ENCODE measurements at regions not wholly inside any gene's neighbourhood (a gene's known extent, or its start where the extent isn't known, plus 50 kb on each side); places are given as distances from the start of the nearest gene placed in this dataset.

DNA sequence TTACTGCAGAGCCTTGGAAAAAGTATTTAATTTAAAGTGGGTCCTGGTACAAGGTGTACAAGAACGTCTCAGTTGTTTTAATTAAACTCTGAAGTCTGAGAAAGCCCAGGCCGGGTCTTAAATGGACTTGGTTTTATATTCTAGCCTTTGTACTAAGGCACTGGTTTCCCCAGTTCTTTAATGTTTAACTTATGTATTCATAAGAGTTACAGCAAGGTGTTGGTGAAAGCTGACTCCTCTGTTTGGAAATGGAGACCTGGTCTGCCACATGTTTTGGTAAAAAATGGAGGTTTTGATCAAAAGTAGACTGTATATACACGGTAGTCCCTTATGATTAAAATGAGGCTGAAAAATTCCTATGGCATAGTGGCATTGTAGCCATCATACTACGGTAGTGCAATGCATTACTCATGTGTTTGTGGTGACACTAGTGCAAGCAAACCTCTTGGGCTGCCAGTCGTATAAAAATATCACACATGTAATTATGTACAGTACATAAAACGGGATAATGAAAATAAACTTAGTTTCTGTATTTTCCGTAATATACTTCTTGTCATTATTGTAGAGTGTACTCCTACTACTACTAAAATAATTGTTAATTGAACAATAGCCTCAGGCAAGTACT is 883.4 kb upstream of the SPRY2 start:
- Histone ChIP-seq H3K27me3 (ENCODE audit: insufficient read depth, poor library complexity, severe bottlenecking) (no peaks in the 10 kb centered on the region), H3K27ac (replicated peaks) (no peak overlapping the region), H3K4me3 (replicated peaks; ENCODE audit: insufficient read depth, low read length) (no peak overlapping the region)
- TF ChIP-seq GABPA (IDR thresholded peaks at IDR 0.05; ENCODE audit: low read depth) (no peak), REST (IDR thresholded peaks at IDR 0.05; ENCODE audit: insufficient replicate concordance, low read depth) (no peak), CTCF (IDR thresholded peaks at IDR 0.05; ENCODE audit: insufficient read depth, low read length) (no peak), POLR2AphosphoS5 (IDR thresholded peaks at IDR 0.05; ENCODE audit: low read depth) (no peak)
- DNase-seq (ENCODE audit: low read depth in 1 of 2, low spot score in 1 of 2): no peak

GRCh38 chr13:81223778-81224177 is 882.9 kb upstream of the SPRY2 start:
- Histone ChIP-seq H3K27ac (replicated peaks) (no peak overlapping the region), H3K4me3 (replicated peaks; ENCODE audit: insufficient read depth, low read length) (no peak overlapping the region)
- no peak for TF ChIP-seq POLR2AphosphoS5 (IDR thresholded peaks at IDR 0.05; ENCODE audit: low read depth)
- TF ChIP-seq GABPA (IDR thresholded peaks at IDR 0.05; ENCODE audit: low read depth): no peak
- TF ChIP-seq SPI1 (IDR thresholded peaks at IDR 0.05; ENCODE audit: borderline replicate concordance, low read depth): no peak
- TF ChIP-seq REST (IDR thresholded peaks at IDR 0.05; ENCODE audit: insufficient replicate concordance, low read depth): no peak
- TF ChIP-seq CTCF (IDR thresholded peaks at IDR 0.05; ENCODE audit: insufficient read depth, low read length): no peak

DNA sequence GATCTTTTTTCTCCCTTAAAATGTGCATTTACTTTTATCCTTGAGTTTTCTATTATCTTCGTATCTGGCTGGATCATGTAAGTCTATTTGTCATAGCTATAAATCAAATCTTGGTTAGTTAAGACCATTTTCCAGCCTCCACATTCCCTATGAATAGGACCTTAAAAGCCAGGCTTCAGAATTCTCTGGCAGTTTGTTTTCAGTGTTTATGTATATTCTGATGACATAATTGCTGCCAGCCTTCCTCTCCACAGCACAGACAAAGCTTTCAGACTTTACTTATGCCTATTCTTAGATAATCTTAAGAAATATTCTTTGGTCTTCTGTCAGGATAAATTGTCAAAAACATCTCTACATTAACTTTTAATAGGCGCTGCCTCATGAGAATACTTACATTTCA is 870.8 kb upstream of the SPRY2 start:
- no peak overlapping the region for H3K27ac ChIP-seq (replicated peaks)
- no peak for DNase-seq (ENCODE audit: low read depth in 1 of 2, low spot score in 1 of 2)
- H3K27me3 ChIP-seq (ENCODE audit: insufficient read depth, poor library complexity, severe bottlenecking): no peaks in the 10 kb centered on the region
- no peak overlapping the region for H3K4me3 ChIP-seq (replicated peaks; ENCODE audit: insufficient read depth, low read length)
- TF ChIP-seq SPI1 (IDR thresholded peaks at IDR 0.05; ENCODE audit: borderline replicate concordance, low read depth) (no peak), REST (IDR thresholded peaks at IDR 0.05; ENCODE audit: insufficient replicate concordance, low read depth) (no peak), POLR2AphosphoS5 (IDR thresholded peaks at IDR 0.05; ENCODE audit: low read depth) (no peak), GABPA (IDR thresholded peaks at IDR 0.05; ENCODE audit: low read depth) (no peak), CTCF (IDR thresholded peaks at IDR 0.05; ENCODE audit: insufficient read depth, low read length) (no peak)

More at GRCh38 chr13:81223778-81224177, 882.9 kb upstream of the SPRY2 start:
- H3K27me3 ChIP-seq (ENCODE audit: insufficient read depth, poor library complexity, severe bottlenecking): no peaks in the 10 kb centered on the region
- DNase-seq (ENCODE audit: low read depth in 1 of 2, low spot score in 1 of 2): no peak

Data from HL-60 (cell line).